ENCODE measurements at regions not wholly inside any gene's neighbourhood (a gene's known extent, or its start where the extent isn't known, plus 50 kb on each side); places are given as distances from the start of the nearest gene placed in this dataset.

- TF ChIP-seq CTCF (IDR thresholded peaks at IDR 0.05) (no peak), POLR2A (IDR thresholded peaks at IDR 0.05) (no peak), EP300 (IDR thresholded peaks at IDR 0.05) (no peak)
These were observed 359.6 kb downstream of the NR4A2 start for GRCh38 chr2:155972916-155973315.
